K562 (cell line): ENCODE measurements at regions not wholly inside any gene's neighbourhood (a gene's known extent, or its start where the extent isn't known, plus 50 kb on each side); places are given as distances from the start of the nearest gene placed in this dataset.

ENCODE experiments used
- CC2D1A ChIP-seq: fragments of 450-650 bp; IDR thresholded peaks from 2 replicates; pipeline ENCODE4 v1.6.1; 2017; ENCODE audit warnings: mild to moderate bottlenecking
- MAFF ChIP-seq: IDR thresholded peaks from 2 replicates; pipeline ENCODE4 v1.6.1; 2012; ENCODE audit warnings: low read length, improper control_type of control experiment
- MAZ ChIP-seq, 2 experiments: fragments of 450-650 bp in 1 of 2; sonication (generic) in 1 of 2; formaldehyde crosslinking; IDR thresholded peaks in 1 of 2; conservative IDR thresholded peaks in 1 of 2; 2 replicates each; pipeline versions ENCODE4 v1.4.0 to v1.5.0; 2020; ENCODE audit warnings: mild to moderate bottlenecking in 1 of 2, missing genetic modification reagents in 1 of 2
- MTA3 ChIP-seq: fragments of 450-650 bp; formaldehyde crosslinking; IDR thresholded peaks from 2 replicates; pipeline ENCODE4 v1.6.1; 2017; ENCODE audit warnings: mild to moderate bottlenecking, borderline replicate concordance
- NFATC3 ChIP-seq: fragments of 450-650 bp; IDR thresholded peaks from 2 replicates; pipeline ENCODE4 v1.6.1; 2017; ENCODE audit warnings: mild to moderate bottlenecking
- NFYB ChIP-seq: IDR thresholded peaks from 2 replicates; pipeline ENCODE4 v1.6.1; 2011; ENCODE audit warnings: mild to moderate bottlenecking, moderate library complexity; ENCODE audit not compliant: insufficient read length; ENCODE audit errors: extremely low read depth
- PCBP2 ChIP-seq: fragments of 200-400 bp; formaldehyde crosslinking; IDR thresholded peaks from 2 replicates; pipeline ENCODE4 v1.6.1; 2018; ENCODE audit warnings: low read length, low read depth, mild to moderate bottlenecking, moderate library complexity; ENCODE audit not compliant: poor library complexity, severe bottlenecking
- PKNOX1 ChIP-seq: fragments of 450-650 bp; IDR thresholded peaks from 2 replicates; pipeline ENCODE4 v1.6.1; 2016
- POLR3A ChIP-seq: IDR thresholded peaks from 2 replicates; pipeline ENCODE4 v1.6.1; 2011; ENCODE audit warnings: borderline replicate concordance, mild to moderate bottlenecking, moderate library complexity; ENCODE audit not compliant: insufficient read length, insufficient read depth; ENCODE audit errors: extremely low read depth
- RFX5 ChIP-seq: IDR thresholded peaks from 2 replicates; pipeline ENCODE4 v1.6.1; 2011; ENCODE audit warnings: low read depth, mild to moderate bottlenecking, improper control_type of control experiment, low read length
- TCF15 ChIP-seq: fragments of 250-450 bp; sonication (Bioruptor Pico); IDR thresholded peaks from 2 replicates; pipeline ENCODE4 v1.8.0; 2022; ENCODE audit warnings: moderate library complexity, mild to moderate bottlenecking, inconsistent platforms
- TCF3 ChIP-seq: sonication (generic); formaldehyde crosslinking; IDR thresholded peaks from 2 replicates; pipeline ENCODE4 v1.4.0; 2020; ENCODE audit warnings: mild to moderate bottlenecking, missing genetic modification reagents
- TFAP4 ChIP-seq: sonication (generic); formaldehyde crosslinking; IDR thresholded peaks from 2 replicates; pipeline ENCODE4 v1.8.0; 2022; ENCODE audit warnings: missing genetic modification reagents, mild to moderate bottlenecking, moderate library complexity, borderline replicate concordance
- THRB ChIP-seq: fragments of 450-650 bp; formaldehyde crosslinking; conservative IDR thresholded peaks from 2 replicates; pipeline ENCODE4 v1.4.0; 2022; ENCODE audit warnings: mild to moderate bottlenecking, missing genetic modification characterization
- UBTF ChIP-seq, 2 experiments: IDR thresholded peaks; 2 replicates each; pipeline ENCODE4 v1.6.1; 2012; ENCODE audit warnings: improper control_type of control experiment in 2 of 2, low read depth in 2 of 2, low read length in 2 of 2, borderline replicate concordance in 1 of 2
- ZBED1 ChIP-seq: IDR thresholded peaks from 2 replicates; pipeline ENCODE4 v1.6.1; 2014
- ZBTB5 ChIP-seq: fragments of 450-650 bp; IDR thresholded peaks from 2 replicates; pipeline ENCODE4 v1.6.1; 2017; ENCODE audit warnings: antibody characterized with exemption
- ZNF212 ChIP-seq: fragments of 450-650 bp; formaldehyde crosslinking; IDR thresholded peaks from 2 replicates; pipeline ENCODE4 v1.4.0; 2020; ENCODE audit warnings: mild to moderate bottlenecking
- ZNF280B ChIP-seq: fragments of 250-450 bp; sonication (Bioruptor Pico); IDR thresholded peaks from 2 replicates; pipeline ENCODE4 v1.5.1; 2021; ENCODE audit warnings: mild to moderate bottlenecking
- ZNF507 ChIP-seq: conservative IDR thresholded peaks from 2 replicates; pipeline ENCODE4 v1.6.1; 2017; ENCODE audit warnings: missing genetic modification characterization, missing compliant biosample characterization

- no peak for TF ChIP-seq TFAP4 (CRISPR knock-in tag)
- TF ChIP-seq ZBED1: no peak
- TF ChIP-seq NFATC3: no peak
- TF ChIP-seq ZNF280B: no peak
- TF ChIP-seq ZNF212 (CRISPR knock-in tag): no peak
- TF ChIP-seq ZNF507: no peak
- TF ChIP-seq UBTF (IDR thresholded peaks at IDR 0.05; ENCODE audit: borderline replicate concordance in 1 of 2, low read depth in 2 of 2, low read length in 2 of 2): no peak
- no peak for TF ChIP-seq THRB
- no peak for TF ChIP-seq POLR3A
- 0 out of 2 replicates have a peak, but pooled peaks have one; percentile 5 for TF ChIP-seq TCF3
- no peak for TF ChIP-seq TCF15 (CRISPR knock-in tag)
- TF ChIP-seq ZBTB5: no peak
- no peak for TF ChIP-seq RFX5
- TF ChIP-seq NFYB: no peak
- no peak for TF ChIP-seq MTA3
- TF ChIP-seq MAFF: no peak
- no peak for TF ChIP-seq PCBP2
- peak; percentile 19; the same call in 1 of the 2 replicates for TF ChIP-seq PKNOX1
- TF ChIP-seq CC2D1A: no peak
- TF ChIP-seq MAZ (CRISPR knock-in tag; conservative IDR thresholded peaks at IDR 0.05 in 1 of 2, IDR thresholded peaks at IDR 0.05 in 1 of 2): no peak
Observed at GRCh38 chr17:53619025-53619424, 203.7 kb upstream of the KIF2B start (continued).
